Activated naive CD8-positive, alpha-beta T cell treated with anti-CD3 and anti-CD28 coated beads, Interleukin-2, amount 50 U/mL, for 24 hours (primary cell): ENCODE measurements at regions not wholly inside any gene's neighbourhood (a gene's known extent, or its start where the extent isn't known, plus 50 kb on each side); places are given as distances from the start of the nearest gene placed in this dataset.

Experiments
- ATAC-seq: fragments of 150-1000 bp; cut with Tn5 transposase; one replicate; pipeline ENCODE4 v1.10.0; 2021
- DNase-seq: peaks from one replicate; pipeline ENCODE4 v3.0.0; 2021
- H3K27ac Mint-ChIP-seq: one replicate; pipeline ENCODE4 v1.8.0; 2021; ENCODE audit warnings: mild to moderate bottlenecking, mixed read lengths
- H3K27me3 Mint-ChIP-seq: one replicate; pipeline ENCODE4 v1.8.0; 2021; ENCODE audit warnings: mixed read lengths
- H3K36me3 Mint-ChIP-seq: one replicate; pipeline ENCODE4 v1.8.0; 2021; ENCODE audit warnings: low read depth, mixed read lengths
- H3K4me1 Mint-ChIP-seq: one replicate; pipeline ENCODE4 v1.8.0; 2021; ENCODE audit warnings: mixed read lengths
- H3K4me3 Mint-ChIP-seq: one replicate; pipeline ENCODE4 v1.8.0; 2021; ENCODE audit warnings: mild to moderate bottlenecking, moderate library complexity, mixed read lengths
- H3K9me3 Mint-ChIP-seq: one replicate; pipeline ENCODE4 v1.8.0; 2021; ENCODE audit warnings: mixed read lengths

DNA sequence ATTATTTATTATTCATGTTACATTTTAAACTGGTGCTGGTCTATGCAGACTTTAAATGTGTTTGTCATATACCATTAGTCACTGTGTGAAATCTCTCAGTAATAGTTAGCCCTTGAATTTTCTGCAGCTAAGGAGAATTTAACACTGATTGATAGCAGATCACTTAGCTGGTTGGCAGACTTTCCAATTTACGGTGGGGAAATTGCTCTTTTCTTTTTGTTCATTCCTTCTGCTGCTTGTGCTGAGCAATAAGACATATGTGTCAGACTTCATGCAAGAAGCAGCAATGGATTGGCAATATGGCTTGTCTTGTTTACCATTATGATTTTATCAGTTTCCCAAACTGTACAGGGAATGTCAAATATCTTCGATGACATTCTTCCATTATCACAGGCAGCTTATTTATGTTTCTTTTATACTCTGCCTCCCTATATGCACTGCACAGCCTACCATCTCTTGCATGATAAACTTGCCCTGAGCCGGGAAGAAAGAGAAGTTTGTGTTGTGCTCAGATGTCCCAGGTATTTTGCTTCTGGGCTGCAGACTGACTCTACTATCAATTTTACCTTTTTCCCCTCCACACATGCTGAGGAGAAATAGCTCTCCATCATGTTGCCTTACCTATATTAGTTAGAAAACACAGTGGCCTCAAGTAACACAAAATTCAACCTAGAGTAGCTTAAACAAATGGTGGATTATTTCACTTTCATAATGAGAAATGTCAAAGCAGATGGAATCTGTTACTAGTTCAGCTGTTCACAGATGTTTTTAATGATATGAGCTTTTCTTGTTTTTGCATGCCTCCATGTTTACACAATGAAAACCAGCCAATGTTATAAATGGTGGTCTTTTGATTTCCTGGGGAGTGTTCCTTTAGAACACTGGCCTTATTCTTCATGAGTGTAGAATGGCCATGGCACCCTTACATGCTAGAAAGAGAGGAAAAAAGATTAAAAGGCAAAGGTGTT lies 968.1 kb upstream of the GOT2 start:
- no peak overlapping the region for H3K27ac Mint-ChIP-seq
- H3K9me3 Mint-ChIP-seq = peaks cover 23% of the 10 kb centered on the region
- H3K36me3 Mint-ChIP-seq = no peaks in the 10 kb centered on the region
- no peaks in the 10 kb centered on the region for H3K27me3 Mint-ChIP-seq
- DNase-seq (no peak), ATAC-seq (no peak)
- H3K4me1 Mint-ChIP-seq = no peaks in the 10 kb centered on the region
- no peak overlapping the region for H3K4me3 Mint-ChIP-seq

- no peaks in the 10 kb centered on the region for H3K4me1 Mint-ChIP-seq
- no peak overlapping the region for H3K4me3 Mint-ChIP-seq
- H3K9me3 Mint-ChIP-seq = peaks cover 21% of the 10 kb centered on the region
- no peaks in the 10 kb centered on the region for H3K36me3 Mint-ChIP-seq
- H3K27me3 Mint-ChIP-seq = no peaks in the 10 kb centered on the region
- no peak overlapping the region for H3K27ac Mint-ChIP-seq
- DNase-seq (no peak), ATAC-seq (no peak)
Observed at GRCh38 chr16:59699786-59700185, 965.7 kb upstream of the GOT2 start.

DNA sequence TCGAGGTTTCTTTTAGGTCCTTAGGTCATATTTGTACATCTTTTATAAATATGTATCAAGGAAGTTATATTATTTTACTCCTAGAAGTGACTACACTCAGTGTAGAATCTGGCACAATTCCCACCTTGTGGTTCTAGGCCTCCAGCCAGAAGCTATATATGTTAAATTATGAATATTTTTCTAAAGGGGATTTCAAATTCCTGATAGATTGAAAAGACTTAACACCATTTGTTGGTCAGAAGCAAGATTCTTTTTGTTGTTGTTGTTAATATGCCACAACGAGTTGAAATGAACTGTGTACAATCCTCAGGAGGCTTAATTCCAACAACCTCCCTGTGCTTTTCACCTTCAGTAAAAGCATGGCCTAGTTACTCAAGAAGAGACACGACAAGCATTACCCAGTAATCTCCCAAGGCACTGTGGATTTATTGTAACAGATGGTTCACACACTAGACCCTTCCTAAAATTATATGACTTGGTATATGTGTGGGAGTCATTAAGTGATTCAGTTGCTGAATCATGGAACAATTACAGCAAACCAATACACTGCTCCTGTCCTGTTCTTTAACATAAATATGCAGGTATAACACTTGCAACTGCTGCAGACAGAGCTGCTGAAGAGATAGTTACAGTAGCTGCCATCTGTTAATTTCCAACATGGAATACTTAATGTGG lies 964.4 kb upstream of the GOT2 start:
- Mint-ChIP-seq H3K4me1 (no peaks in the 10 kb centered on the region), H3K27me3 (no peaks in the 10 kb centered on the region), H3K4me3 (no peak overlapping the region), H3K27ac (no peak overlapping the region), H3K36me3 (no peaks in the 10 kb centered on the region), H3K9me3 (peaks cover 21% of the 10 kb centered on the region)
- ATAC-seq = no peak
- no peak for DNase-seq

DNA sequence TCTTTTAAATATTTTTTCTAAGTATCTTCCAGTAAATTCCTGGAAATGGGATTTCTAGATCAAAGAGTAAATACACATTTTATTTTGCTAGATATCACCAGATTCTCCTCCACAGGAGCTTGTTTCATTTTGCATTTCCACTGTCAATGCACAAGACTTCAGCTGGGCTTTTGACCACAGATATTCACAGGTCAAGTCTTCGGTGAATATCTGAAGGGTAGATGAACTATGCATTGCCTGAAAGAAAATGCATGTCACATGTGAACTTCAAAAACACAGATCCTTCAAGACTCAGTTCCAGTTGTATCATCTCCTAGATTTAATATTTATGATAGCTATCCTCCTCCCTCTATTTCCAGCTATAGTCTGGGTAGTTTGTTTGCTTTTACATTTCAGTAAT lies 963.6 kb upstream of the GOT2 start:
- Mint-ChIP-seq H3K27me3 (no peaks in the 10 kb centered on the region), H3K27ac (no peak overlapping the region), H3K36me3 (no peaks in the 10 kb centered on the region), H3K4me3 (no peak overlapping the region), H3K4me1 (no peaks in the 10 kb centered on the region), H3K9me3 (peaks cover 21% of the 10 kb centered on the region)
- ATAC-seq = no peak
- DNase-seq = no peak

DNA sequence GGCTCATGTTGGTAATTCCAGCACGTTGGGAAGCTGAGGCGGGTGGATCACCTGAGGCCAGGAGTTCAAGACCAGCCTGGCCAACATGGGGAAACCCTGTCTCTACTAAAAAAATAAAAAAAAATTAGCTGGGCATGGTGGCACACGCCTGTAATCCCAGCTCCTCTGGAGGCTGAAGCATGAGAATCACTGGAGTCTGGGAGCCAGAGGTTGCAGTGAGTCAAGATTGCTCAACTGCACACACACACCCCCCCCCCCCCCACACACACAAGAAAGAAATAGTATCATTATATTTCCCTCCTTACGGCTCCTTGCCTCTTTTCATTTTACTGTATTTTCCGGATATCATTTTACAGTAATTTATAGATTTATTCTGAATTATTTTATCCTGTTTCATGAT lies 963.1 kb upstream of the GOT2 start:
- Mint-ChIP-seq H3K27ac (no peak overlapping the region), H3K4me3 (no peak overlapping the region), H3K27me3 (no peaks in the 10 kb centered on the region), H3K36me3 (no peaks in the 10 kb centered on the region), H3K9me3 (peaks cover 21% of the 10 kb centered on the region), H3K4me1 (no peaks in the 10 kb centered on the region)
- ATAC-seq (no peak), DNase-seq (no peak)

- DNase-seq = no peak
- H3K4me3 Mint-ChIP-seq = no peak overlapping the region
- H3K4me1 Mint-ChIP-seq = no peaks in the 10 kb centered on the region
- no peaks in the 10 kb centered on the region for H3K27me3 Mint-ChIP-seq
- H3K36me3 Mint-ChIP-seq = no peaks in the 10 kb centered on the region
- H3K27ac Mint-ChIP-seq = no peak overlapping the region
- peaks cover 25% of the 10 kb centered on the region for H3K9me3 Mint-ChIP-seq
- no peak for ATAC-seq
Observed at GRCh38 chr16:59696495-59696894, 962.4 kb upstream of the GOT2 start.

DNA sequence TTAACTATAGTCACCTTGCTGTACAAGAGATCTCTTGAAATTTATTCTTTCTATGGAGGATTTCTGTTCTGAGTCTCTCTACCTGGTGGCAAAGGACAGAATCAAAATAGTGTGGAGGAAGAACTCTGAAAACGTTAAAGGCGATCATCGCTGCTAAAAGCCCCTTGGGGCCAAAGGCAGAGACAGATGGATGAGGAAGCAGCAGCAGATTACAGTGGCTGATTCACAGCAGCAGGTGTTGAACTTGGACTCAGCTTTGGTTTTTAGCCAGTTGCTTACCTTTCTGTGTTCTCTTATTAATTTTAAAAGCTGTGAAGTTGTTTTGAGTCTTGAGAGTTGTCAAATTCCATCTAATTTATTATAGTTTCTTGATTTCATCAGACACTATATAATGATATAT lies 956.1 kb upstream of the GOT2 start:
- no peaks in the 10 kb centered on the region for H3K36me3 Mint-ChIP-seq
- H3K4me1 Mint-ChIP-seq = no peaks in the 10 kb centered on the region
- peaks cover 22% of the 10 kb centered on the region for H3K9me3 Mint-ChIP-seq
- no peak overlapping the region for H3K4me3 Mint-ChIP-seq
- no peak overlapping the region for H3K27ac Mint-ChIP-seq
- H3K27me3 Mint-ChIP-seq = no peaks in the 10 kb centered on the region
- ATAC-seq (no peak), DNase-seq (no peak)

GRCh38 chr16:59688006-59688405 lies 953.9 kb upstream of the GOT2 start:
- Mint-ChIP-seq H3K27me3 (no peaks in the 10 kb centered on the region), H3K4me3 (no peak overlapping the region), H3K9me3 (peaks cover 23% of the 10 kb centered on the region), H3K4me1 (no peaks in the 10 kb centered on the region), H3K36me3 (no peaks in the 10 kb centered on the region), H3K27ac (no peak overlapping the region)
- DNase-seq = no peak
- no peak for ATAC-seq

DNA sequence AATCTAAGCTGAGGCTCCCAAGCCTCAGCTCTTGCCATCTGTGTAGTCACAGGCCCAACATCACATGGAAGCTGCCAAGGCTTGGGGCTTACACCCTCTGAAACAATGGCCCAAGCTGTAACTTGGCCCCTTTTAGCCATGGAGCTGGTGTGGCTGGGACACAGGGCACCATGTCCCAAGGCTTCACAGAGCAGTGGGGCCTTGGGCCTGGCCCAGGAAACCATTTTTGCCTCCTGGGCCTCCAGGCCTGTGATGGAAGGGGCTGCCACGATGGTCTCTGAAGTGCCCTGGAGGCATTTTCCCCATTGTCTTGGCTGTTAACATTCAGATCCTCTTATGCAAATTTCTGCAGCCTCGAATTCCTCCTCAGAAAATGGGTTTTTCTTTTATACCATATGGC lies 952.3 kb upstream of the GOT2 start:
- no peaks in the 10 kb centered on the region for H3K27me3 Mint-ChIP-seq
- peaks cover 19% of the 10 kb centered on the region for H3K9me3 Mint-ChIP-seq
- ATAC-seq (no peak), DNase-seq (no peak)
- H3K4me3 Mint-ChIP-seq = no peak overlapping the region
- no peaks in the 10 kb centered on the region for H3K4me1 Mint-ChIP-seq
- H3K27ac Mint-ChIP-seq = no peak overlapping the region
- no peaks in the 10 kb centered on the region for H3K36me3 Mint-ChIP-seq

DNA sequence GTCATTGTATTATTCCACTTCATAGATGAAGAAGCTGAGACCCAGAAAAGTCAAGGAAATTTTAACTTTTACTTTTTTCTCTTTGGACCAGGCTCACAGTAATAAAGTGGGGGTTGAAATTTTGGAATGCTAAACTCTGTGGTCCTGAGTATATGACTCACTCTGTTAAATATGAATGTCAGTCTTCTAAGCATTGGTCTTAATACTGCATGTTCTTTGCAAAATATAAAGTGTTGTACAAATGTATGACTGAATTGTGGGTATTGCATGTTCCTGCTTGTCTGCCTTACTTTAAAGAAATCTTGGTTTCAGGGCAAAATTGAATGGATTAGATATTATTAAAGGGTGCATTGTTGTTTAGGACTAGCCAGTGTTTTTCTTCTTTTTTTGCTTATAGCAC lies 950.8 kb upstream of the GOT2 start:
- no peak overlapping the region for H3K4me3 Mint-ChIP-seq
- no peaks in the 10 kb centered on the region for H3K4me1 Mint-ChIP-seq
- no peaks in the 10 kb centered on the region for H3K36me3 Mint-ChIP-seq
- DNase-seq (no peak), ATAC-seq (no peak)
- H3K27me3 Mint-ChIP-seq = no peaks in the 10 kb centered on the region
- no peak overlapping the region for H3K27ac Mint-ChIP-seq
- peaks cover 21% of the 10 kb centered on the region for H3K9me3 Mint-ChIP-seq

GRCh38 chr16:59683709-59684108 lies 949.6 kb upstream of the GOT2 start:
- no peak overlapping the region for H3K4me3 Mint-ChIP-seq
- H3K9me3 Mint-ChIP-seq = peaks cover 26% of the 10 kb centered on the region
- no peaks in the 10 kb centered on the region for H3K27me3 Mint-ChIP-seq
- H3K36me3 Mint-ChIP-seq = no peaks in the 10 kb centered on the region
- no peak for ATAC-seq
- H3K4me1 Mint-ChIP-seq = no peaks in the 10 kb centered on the region
- H3K27ac Mint-ChIP-seq = no peak overlapping the region
- no peak for DNase-seq

- H3K36me3 Mint-ChIP-seq = no peaks in the 10 kb centered on the region
- ATAC-seq = no peak
- no peaks in the 10 kb centered on the region for H3K27me3 Mint-ChIP-seq
- H3K27ac Mint-ChIP-seq = no peak overlapping the region
- no peaks in the 10 kb centered on the region for H3K4me1 Mint-ChIP-seq
- peaks cover 7% of the 10 kb centered on the region for H3K9me3 Mint-ChIP-seq
- DNase-seq = no peak
- H3K4me3 Mint-ChIP-seq = no peak overlapping the region
Observed at GRCh38 chr16:59665618-59666220, 931.6 kb upstream of the GOT2 start.

DNA sequence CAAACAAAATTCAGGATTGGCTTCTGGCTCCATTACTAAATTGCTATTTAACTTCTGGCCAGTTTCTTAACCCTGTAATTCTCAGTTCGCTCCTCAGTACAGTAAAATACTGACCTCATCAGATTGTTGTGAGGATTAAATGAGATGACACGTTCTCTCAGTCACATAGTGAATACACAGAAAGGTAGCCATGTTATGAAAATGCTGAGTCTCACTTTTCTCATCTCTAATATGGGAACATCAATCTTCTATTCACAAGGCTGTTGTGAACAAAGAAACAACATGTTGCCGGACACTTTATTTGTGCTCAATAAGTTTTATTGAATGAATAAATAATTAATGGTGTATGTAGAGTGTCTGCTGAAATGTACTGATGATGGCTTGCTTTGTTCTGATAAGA lies 924.5 kb upstream of the GOT2 start:
- Mint-ChIP-seq H3K9me3 (peaks cover 6% of the 10 kb centered on the region), H3K27me3 (no peaks in the 10 kb centered on the region), H3K4me3 (no peak overlapping the region), H3K4me1 (no peaks in the 10 kb centered on the region), H3K36me3 (no peaks in the 10 kb centered on the region), H3K27ac (no peak overlapping the region)
- DNase-seq = no peak
- ATAC-seq = no peak

DNA sequence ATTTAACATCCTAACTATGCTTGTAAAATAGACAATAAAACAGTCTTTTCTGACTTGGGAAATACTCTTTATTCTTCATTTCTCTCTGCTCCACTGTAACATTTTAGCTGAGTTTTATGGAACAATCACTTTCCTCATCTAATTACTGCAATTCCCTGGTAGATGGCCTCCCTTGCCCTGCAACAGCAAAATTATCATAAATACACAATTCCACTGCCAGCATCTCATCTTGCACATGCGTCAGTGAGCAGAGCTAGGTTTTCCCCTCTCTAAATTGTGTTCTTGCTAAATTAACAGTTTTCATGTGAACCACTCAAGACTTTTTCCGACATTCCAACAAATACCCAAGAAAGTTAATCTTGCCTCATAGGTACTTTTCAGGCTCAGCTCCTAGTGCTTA lies 920.9 kb upstream of the GOT2 start:
- H3K36me3 Mint-ChIP-seq = no peaks in the 10 kb centered on the region
- no peak for ATAC-seq
- H3K27me3 Mint-ChIP-seq = peaks cover 1% of the 10 kb centered on the region
- no peaks in the 10 kb centered on the region for H3K4me1 Mint-ChIP-seq
- H3K4me3 Mint-ChIP-seq = no peak overlapping the region
- peaks cover 26% of the 10 kb centered on the region for H3K9me3 Mint-ChIP-seq
- no peak for DNase-seq
- no peak overlapping the region for H3K27ac Mint-ChIP-seq

- Mint-ChIP-seq H3K36me3 (no peaks in the 10 kb centered on the region), H3K4me3 (no peak overlapping the region), H3K9me3 (peaks cover 26% of the 10 kb centered on the region), H3K27ac (no peak overlapping the region), H3K4me1 (no peaks in the 10 kb centered on the region), H3K27me3 (peaks cover 1% of the 10 kb centered on the region)
- DNase-seq = no peak
- ATAC-seq = no peak
Observed at GRCh38 chr16:59654455-59654854, 920.3 kb upstream of the GOT2 start.
